Duodenal mucosa (tissue), 2 donors: ENCODE measurements at regions not wholly inside any gene's neighbourhood (a gene's known extent, or its start where the extent isn't known, plus 50 kb on each side); places are given as distances from the start of the nearest gene placed in this dataset.

Experiments
- H3K27ac ChIP-seq: one replicate; pipeline ENCODE4 v1.7.0; 2013; ENCODE audit warnings: low read depth, low read length
- H3K27me3 ChIP-seq, 2 donors: one replicate each; pipeline ENCODE4 v1.7.0; 2013; ENCODE audit warnings: low read length in 2 of 2, control low read depth in 1 of 2; ENCODE audit not compliant: insufficient read depth in 2 of 2, control insufficient read depth in 1 of 2
- H3K36me3 ChIP-seq, 2 donors: one replicate each; pipeline ENCODE4 v1.7.0; 2013; ENCODE audit warnings: low read length in 2 of 2, control low read depth in 1 of 2; ENCODE audit not compliant: insufficient read depth in 2 of 2, control insufficient read depth in 1 of 2
- H3K4me1 ChIP-seq, 2 donors: one replicate each; pipeline ENCODE4 v1.7.0; 2013; ENCODE audit warnings: low read length in 2 of 2, control low read depth in 1 of 2; ENCODE audit not compliant: insufficient read depth in 2 of 2, control insufficient read depth in 1 of 2
- H3K4me3 ChIP-seq, 2 donors: one replicate each; pipeline ENCODE4 v1.7.0; 2013; ENCODE audit warnings: low read length in 2 of 2, low read depth in 1 of 2
- H3K9ac ChIP-seq, 2 donors: one replicate each; pipeline ENCODE4 v1.7.0; 2013; ENCODE audit warnings: low read length in 2 of 2, low read depth in 1 of 2
- H3K9me3 ChIP-seq, 2 donors: one replicate each; pipeline ENCODE4 v1.7.0; 2013; ENCODE audit warnings: low read length in 2 of 2, control low read depth in 1 of 2; ENCODE audit not compliant: control insufficient read depth in 1 of 2

DNA sequence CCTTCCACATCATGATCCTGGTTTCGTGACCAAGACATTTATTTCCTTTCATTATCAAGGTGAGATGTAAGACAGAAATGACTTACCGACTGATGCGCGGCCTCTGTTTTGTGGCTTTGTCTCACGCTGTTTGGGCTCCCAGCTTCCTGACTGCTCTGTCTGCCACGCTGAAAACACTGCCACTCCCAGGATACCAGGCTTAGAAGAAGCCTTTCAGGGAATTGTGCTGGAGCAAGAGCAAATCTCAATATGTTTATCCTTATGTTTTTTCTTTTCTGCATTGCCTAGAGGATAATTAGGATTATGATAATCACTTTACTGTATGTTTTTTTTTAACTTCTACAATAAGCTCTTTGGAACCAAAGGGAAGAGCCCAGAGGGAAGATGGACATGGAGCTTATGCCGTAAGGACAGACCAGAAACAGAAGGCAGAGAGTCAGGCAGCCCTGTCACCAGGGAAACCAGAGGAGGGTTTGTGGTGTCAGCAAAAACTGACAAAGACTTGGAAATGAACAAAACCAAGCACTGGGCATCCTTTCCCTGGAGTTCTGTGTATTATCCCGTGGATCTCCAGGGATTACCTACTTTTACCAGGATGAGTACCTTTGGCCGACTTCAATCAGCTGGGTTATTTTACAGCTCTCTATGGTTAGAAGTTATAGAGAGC, 68.2 kb upstream of the ISX start:
- no peak overlapping the region for H3K27ac ChIP-seq
- no peak overlapping the region for H3K9ac ChIP-seq
- H3K27me3 ChIP-seq = no peaks in the 10 kb centered on the region
- no peaks in the 10 kb centered on the region for H3K9me3 ChIP-seq
- no peak overlapping the region for H3K4me3 ChIP-seq
- H3K36me3 ChIP-seq = no peaks in the 10 kb centered on the region
- H3K4me1 ChIP-seq = no peaks in the 10 kb centered on the region

DNA sequence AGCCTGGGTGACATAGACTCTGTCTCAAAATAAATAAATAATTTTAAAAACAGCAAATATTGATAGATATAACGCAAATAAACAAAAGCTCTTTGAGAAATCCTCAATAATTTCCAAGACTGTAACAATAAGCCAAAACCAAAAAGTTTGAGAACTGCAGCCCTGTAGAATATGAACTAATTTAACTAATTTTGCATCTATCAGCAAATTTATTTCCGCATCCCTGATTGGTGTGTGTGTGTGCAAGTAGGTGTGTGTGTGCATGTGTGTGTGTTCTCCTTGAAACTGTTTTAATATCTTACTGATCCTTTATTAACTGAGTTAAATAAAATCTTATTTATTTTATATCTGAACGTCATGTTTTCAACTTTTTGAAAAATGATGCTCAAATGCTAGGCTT, 67.0 kb upstream of the ISX start:
- Histone ChIP-seq H3K27ac (no peak overlapping the region), H3K4me1 (no peaks in the 10 kb centered on the region), H3K4me3 (no peak overlapping the region), H3K9me3 (no peaks in the 10 kb centered on the region), H3K27me3 (no peaks in the 10 kb centered on the region), H3K36me3 (no peaks in the 10 kb centered on the region), H3K9ac (no peak overlapping the region)

DNA sequence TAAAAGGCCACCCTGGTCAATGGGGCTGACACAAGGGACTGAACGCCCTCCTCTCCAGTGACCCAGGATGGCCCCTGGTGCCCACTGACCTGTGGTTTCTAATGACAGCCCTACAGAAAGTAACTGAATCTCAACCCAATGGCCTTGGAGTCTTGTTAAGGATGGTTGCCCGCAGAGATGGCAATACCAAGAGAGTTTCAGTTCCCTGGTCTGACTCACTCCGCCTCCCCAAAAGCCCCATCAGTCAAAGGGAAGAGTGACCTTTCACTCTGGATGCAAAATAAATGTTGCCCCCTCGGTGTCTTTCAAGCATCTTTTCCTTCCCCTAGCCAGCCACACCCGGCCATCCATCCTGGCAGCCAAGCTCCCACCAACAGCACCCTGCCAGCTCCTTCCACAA, 57.7 kb upstream of the ISX start:
- Histone ChIP-seq H3K9me3 (no peaks in the 10 kb centered on the region), H3K4me1 (no peaks in the 10 kb centered on the region), H3K27ac (no peak overlapping the region), H3K36me3 (no peaks in the 10 kb centered on the region), H3K4me3 (no peak overlapping the region), H3K27me3 (no peaks in the 10 kb centered on the region), H3K9ac (no peak overlapping the region)

DNA sequence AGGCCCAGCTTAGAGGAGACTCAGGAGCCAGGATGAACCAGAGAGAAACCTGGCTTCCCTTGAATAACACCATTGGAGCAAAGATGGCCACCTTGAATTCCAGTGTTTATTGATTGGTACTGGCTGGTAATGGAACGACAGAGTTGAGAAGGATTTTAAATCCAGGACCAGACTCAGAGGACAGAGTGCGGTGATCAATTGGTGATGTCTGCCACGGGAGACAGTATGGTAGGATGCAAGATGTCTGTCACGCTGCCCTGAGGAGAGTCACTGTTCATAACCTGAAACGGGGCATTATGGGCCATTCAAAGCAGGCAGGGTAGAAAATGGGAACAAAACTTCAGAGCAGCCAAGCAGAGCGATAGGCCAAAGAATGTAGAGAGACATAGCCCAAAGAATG, 55.4 kb upstream of the ISX start:
- Histone ChIP-seq H3K4me3 (no peak overlapping the region), H3K36me3 (no peaks in the 10 kb centered on the region), H3K27ac (no peak overlapping the region), H3K9ac (no peak overlapping the region), H3K4me1 (no peaks in the 10 kb centered on the region), H3K27me3 (no peaks in the 10 kb centered on the region), H3K9me3 (no peaks in the 10 kb centered on the region)

DNA sequence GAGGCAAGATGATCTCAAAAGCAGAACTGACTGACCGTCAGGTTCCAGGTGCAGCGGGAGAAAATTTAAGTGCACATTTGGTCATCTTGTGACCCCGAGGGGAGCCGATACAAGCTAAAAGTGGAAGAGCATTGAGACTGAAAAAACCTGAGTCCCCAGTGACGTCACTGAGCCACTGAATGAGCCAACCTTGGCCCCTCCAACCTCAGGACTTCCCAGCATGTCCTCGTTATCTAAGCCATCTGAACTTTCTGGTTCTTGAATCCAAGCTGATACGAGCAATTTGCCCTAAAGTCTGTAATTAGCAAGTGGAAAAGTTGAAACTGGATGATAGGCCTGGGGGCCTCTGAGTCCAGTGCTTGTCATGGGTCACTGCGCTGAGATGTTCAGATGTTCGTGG, 51.1 kb upstream of the ISX start:
- H3K9me3 ChIP-seq = no peaks in the 10 kb centered on the region
- no peaks in the 10 kb centered on the region for H3K36me3 ChIP-seq
- H3K27ac ChIP-seq = no peak overlapping the region
- H3K4me1 ChIP-seq = no peaks in the 10 kb centered on the region
- H3K4me3 ChIP-seq = no peak overlapping the region
- H3K9ac ChIP-seq = no peak overlapping the region
- H3K27me3 ChIP-seq = no peaks in the 10 kb centered on the region
